MCF 10A (cell line): ENCODE measurements at regions not wholly inside any gene's neighbourhood (a gene's known extent, or its start where the extent isn't known, plus 50 kb on each side); places are given as distances from the start of the nearest gene placed in this dataset.

Experiments
- BruUV-seq: library from RNA; stranded (reverse); fragments of 400-500 nt; replicated peaks from 2 replicates; lab custom pipeline; 2021; lab: Mats Ljungman, UMichigan
- CTCF ChIA-PET: fragments of 300-600 bp; sonication (Branson Sonifier 250); formaldehyde crosslinking; extraction: SDS; loops from one replicate; lab custom pipeline; 2021; ENCODE audit warnings: antibody characterized with exemption, inconsistent platforms; lab: Yijun Ruan, JAX
- POLR2A ChIA-PET: fragments of 300-600, 350-650 bp; sonication (Branson Sonifier 250); formaldehyde crosslinking; extraction: SDS; loops from one replicate; lab custom pipeline; 2020; ENCODE audit warnings: antibody characterized with exemption, inconsistent platforms; lab: Yijun Ruan, JAX
- DNase-seq: peaks from one replicate; pipeline ENCODE4 v3.0.0-alpha.2; 2018; ENCODE audit not compliant: unreplicated experiment
- H3K27ac Mint-ChIP-seq: one replicate; pipeline ENCODE4 v1.8.0; 2022; ENCODE audit warnings: mild to moderate bottlenecking, low read depth, mixed read lengths; ENCODE audit not compliant: unreplicated experiment
- H3K27me3 Mint-ChIP-seq: one replicate; pipeline ENCODE4 v1.8.0; 2022; ENCODE audit warnings: mixed read lengths; ENCODE audit not compliant: insufficient read depth, unreplicated experiment
- H3K36me3 Mint-ChIP-seq: one replicate; pipeline ENCODE4 v1.8.0; 2022; ENCODE audit warnings: mild to moderate bottlenecking, moderate library complexity, mixed read lengths; ENCODE audit not compliant: insufficient read depth, unreplicated experiment
- H3K4me1 Mint-ChIP-seq: one replicate; pipeline ENCODE4 v1.8.0; 2022; ENCODE audit warnings: mixed read lengths; ENCODE audit not compliant: insufficient read depth, unreplicated experiment
- H3K4me3 Mint-ChIP-seq: one replicate; pipeline ENCODE4 v1.8.0; 2022; ENCODE audit warnings: mild to moderate bottlenecking, moderate library complexity, mixed read lengths; ENCODE audit not compliant: unreplicated experiment
- H3K9me3 Mint-ChIP-seq: one replicate; pipeline ENCODE4 v1.8.0; 2022; ENCODE audit warnings: mixed read lengths; ENCODE audit not compliant: unreplicated experiment
- CTCF ChIP-seq: fragments of 200-600 bp; IDR thresholded peaks from one replicate; pipeline ENCODE4 v1.8.0; 2022; ENCODE audit warnings: antibody characterized with exemption, mild to moderate bottlenecking; ENCODE audit not compliant: unreplicated experiment
- intact Hi-C: fragments of 100-400 bp; cut with micrococcal nuclease; formaldehyde crosslinking; loops from 2 replicates; pipeline ENCODE4 v1.14.1; 2022

- Mint-ChIP-seq H3K27ac (no peak overlapping the region), H3K4me3 (no peak overlapping the region), H3K27me3 (no peaks in the 10 kb centered on the region), H3K4me1 (no peaks in the 10 kb centered on the region), H3K36me3 (no peaks in the 10 kb centered on the region), H3K9me3 (no peaks in the 10 kb centered on the region)
- POLR2A ChIA-PET = no interaction called here
- DNase-seq = no peak
- CTCF ChIA-PET = interaction anchor here (1.0 kb wide), 1 partner anchor 9 kb away, joined by 3 read pairs; no protein-coding TSS in a partner anchor
- no TSS peak for BruUV-seq
- no peak for TF ChIP-seq CTCF
- intact Hi-C loops = no loop called here
Observed at GRCh38 chr12:96143827-96144565, 50.2 kb upstream of the ELK3 start.
